ENCODE measurements at regions not wholly inside any gene's neighbourhood (a gene's known extent, or its start where the extent isn't known, plus 50 kb on each side); places are given as distances from the start of the nearest gene placed in this dataset.
A peak's percentile ranks its signal among the peaks of the same experiment; 100 is the strongest.

DNA sequence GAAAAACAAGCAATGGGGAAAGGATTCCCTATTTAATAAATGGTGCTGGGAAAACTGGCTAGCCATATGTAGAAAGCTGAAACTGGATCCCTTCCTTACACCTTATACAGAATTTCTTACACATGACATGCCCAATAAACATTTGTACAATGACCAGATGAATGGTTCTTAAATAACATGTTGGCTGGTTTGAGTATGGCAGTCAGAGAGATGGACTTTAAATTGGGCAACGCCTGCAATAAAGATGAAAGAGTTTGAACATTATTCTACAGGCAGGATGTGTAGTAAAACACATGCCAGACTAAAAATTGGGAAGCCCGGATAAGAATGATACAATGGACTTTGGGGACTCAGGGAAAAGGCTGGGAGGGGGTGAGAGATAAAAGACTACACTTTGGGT, 360.6 kb upstream of the KITLG start:
- TF ChIP-seq, protein P1, sequence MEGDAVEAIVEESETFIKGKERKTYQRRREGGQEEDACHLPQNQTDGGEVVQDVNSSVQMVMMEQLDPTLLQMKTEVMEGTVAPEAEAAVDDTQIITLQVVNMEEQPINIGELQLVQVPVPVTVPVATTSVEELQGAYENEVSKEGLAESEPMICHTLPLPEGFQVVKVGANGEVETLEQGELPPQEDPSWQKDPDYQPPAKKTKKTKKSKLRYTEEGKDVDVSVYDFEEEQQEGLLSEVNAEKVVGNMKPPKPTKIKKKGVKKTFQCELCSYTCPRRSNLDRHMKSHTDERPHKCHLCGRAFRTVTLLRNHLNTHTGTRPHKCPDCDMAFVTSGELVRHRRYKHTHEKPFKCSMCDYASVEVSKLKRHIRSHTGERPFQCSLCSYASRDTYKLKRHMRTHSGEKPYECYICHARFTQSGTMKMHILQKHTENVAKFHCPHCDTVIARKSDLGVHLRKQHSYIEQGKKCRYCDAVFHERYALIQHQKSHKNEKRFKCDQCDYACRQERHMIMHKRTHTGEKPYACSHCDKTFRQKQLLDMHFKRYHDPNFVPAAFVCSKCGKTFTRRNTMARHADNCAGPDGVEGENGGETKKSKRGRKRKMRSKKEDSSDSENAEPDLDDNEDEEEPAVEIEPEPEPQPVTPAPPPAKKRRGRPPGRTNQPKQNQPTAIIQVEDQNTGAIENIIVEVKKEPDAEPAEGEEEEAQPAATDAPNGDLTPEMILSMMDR (IDR thresholded peaks at IDR 0.05; ENCODE audit: unreplicated experiment in 3 of 3) = no peak
- Mint-ChIP-seq H3K4me1 (no peaks in the 10 kb centered on the region), H3K27ac (no peak overlapping the region), H3K9me3 (peaks cover 8% of the 10 kb centered on the region), H3K36me3 (ENCODE audit: low read depth) (no peaks in the 10 kb centered on the region), H3K27me3 (ENCODE audit: low read depth) (no peaks in the 10 kb centered on the region), H3K4me3 (no peak overlapping the region)

DNA sequence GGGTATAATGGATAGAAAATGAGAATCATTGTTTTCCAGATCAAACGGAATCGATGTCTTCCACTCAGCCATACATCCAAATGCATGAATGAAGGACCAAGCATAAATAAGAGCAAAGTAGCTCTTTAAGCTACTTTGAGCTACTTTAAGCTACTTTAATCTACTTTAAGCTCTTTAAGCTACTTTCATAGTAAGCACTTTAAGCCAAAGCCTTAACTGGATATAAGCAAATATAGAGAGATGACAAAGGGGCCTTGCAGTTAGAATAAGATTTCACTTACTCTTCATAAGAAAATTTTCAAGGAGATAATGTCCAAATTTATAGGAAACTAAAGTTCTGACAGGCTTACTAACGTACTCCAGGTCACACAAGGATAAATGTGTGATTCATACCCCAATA, 355.6 kb upstream of the KITLG start:
- no peaks in the 10 kb centered on the region for H3K36me3 Mint-ChIP-seq (ENCODE audit: low read depth)
- peak overlapping the region in 1 of 3 experiments; percentile 90 for H3K27ac Mint-ChIP-seq
- no peaks in the 10 kb centered on the region for H3K4me1 Mint-ChIP-seq
- H3K9me3 Mint-ChIP-seq = peaks cover 1% of the 10 kb centered on the region
- H3K4me3 Mint-ChIP-seq = no peak overlapping the region
- no peaks in the 10 kb centered on the region for H3K27me3 Mint-ChIP-seq (ENCODE audit: low read depth)
- TF ChIP-seq, protein P1 (IDR thresholded peaks at IDR 0.05; ENCODE audit: unreplicated experiment in 3 of 3) = no peak

DNA sequence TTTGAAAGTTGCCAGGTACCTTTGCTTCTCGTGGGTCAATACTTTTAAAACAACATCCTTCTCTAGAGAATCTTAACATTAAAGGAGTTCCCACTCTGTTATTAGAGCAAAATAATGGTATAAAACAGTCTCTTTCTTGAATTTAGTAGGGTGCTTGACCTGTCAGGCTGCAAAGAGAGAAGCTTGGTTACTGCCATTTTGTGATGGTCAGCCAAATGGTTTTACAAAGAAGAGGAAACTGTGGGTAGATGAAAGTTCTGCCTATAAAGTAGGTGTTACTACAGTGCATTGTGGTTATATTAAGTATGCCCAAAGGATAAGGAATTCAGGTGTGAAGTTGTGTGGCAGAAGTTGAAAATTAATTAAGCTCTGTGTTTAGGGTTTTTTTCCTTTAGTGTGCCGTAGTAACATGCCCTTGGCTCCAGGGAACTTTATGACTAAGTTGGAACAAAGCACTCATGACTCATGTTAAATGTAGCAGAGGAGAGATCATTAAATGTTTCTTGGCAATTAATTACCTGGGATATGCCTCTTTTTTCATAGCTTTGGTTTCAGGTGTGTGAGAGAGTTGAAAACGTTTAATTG, 354.0 kb upstream of the KITLG start:
- no peaks in the 10 kb centered on the region for H3K36me3 Mint-ChIP-seq (ENCODE audit: low read depth)
- no peaks in the 10 kb centered on the region for H3K4me1 Mint-ChIP-seq
- TF ChIP-seq, protein P1 (IDR thresholded peaks at IDR 0.05; ENCODE audit: unreplicated experiment in 3 of 3) = no peak
- no peak overlapping the region for H3K4me3 Mint-ChIP-seq
- H3K27ac Mint-ChIP-seq = peak overlapping the region; percentile 5 to 90 (median 32)
- H3K9me3 Mint-ChIP-seq = no peaks in the 10 kb centered on the region
- H3K27me3 Mint-ChIP-seq (ENCODE audit: low read depth) = no peaks in the 10 kb centered on the region

DNA sequence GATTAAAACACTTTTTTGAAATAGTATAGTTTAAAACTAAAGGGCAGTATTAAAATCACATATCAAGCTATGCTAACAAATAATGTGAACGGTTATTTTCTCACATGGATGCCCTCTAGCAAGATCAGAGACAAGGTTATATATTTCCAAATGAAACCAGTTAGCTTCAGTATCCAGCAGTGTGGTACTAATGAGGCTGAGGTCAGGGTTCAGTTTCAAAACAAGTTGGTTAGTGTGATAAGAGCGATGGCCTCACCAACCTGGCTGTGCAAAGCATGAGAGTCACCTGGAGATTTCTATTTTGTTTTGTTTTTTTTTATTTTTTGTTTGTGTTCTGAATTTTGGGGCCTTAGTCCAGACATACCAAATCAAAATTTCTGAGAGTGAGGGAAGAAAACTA, 352.2 kb upstream of the KITLG start:
- H3K4me1 Mint-ChIP-seq = no peaks in the 10 kb centered on the region
- peak overlapping the region; percentile 18 to 90 (median 65) for H3K27ac Mint-ChIP-seq
- TF ChIP-seq, protein P1 (IDR thresholded peaks at IDR 0.05; ENCODE audit: unreplicated experiment in 3 of 3) = no peak
- no peaks in the 10 kb centered on the region for H3K36me3 Mint-ChIP-seq (ENCODE audit: low read depth)
- no peaks in the 10 kb centered on the region for H3K27me3 Mint-ChIP-seq (ENCODE audit: low read depth)
- H3K4me3 Mint-ChIP-seq = no peak overlapping the region
- no peaks in the 10 kb centered on the region for H3K9me3 Mint-ChIP-seq

DNA sequence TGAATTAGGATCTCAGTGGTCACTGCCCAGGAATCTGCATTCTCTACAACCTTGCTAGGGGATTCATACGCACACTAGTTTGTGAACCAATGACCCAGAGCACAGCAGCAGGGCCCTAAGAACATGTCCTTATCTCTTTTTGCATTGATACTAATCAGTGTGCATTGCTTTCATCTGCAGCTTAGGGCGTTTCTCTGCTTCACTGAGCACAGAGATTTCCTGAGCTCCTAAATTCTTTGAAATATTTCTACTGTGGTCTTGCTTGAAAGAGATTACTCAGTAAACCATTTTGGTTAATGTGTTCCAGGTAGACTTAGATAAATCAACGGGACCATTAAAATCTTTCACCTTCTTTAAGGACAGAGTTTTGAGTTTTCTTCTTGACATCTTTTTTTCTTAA, 351.3 kb upstream of the KITLG start:
- Mint-ChIP-seq H3K27me3 (ENCODE audit: low read depth) (no peaks in the 10 kb centered on the region), H3K36me3 (ENCODE audit: low read depth) (no peaks in the 10 kb centered on the region), H3K9me3 (no peaks in the 10 kb centered on the region), H3K27ac (peak overlapping the region; percentile 32 to 90 (median 65)), H3K4me1 (no peaks in the 10 kb centered on the region), H3K4me3 (no peak overlapping the region)
- TF ChIP-seq, protein P1 (IDR thresholded peaks at IDR 0.05; ENCODE audit: unreplicated experiment in 3 of 3) = no peak

DNA sequence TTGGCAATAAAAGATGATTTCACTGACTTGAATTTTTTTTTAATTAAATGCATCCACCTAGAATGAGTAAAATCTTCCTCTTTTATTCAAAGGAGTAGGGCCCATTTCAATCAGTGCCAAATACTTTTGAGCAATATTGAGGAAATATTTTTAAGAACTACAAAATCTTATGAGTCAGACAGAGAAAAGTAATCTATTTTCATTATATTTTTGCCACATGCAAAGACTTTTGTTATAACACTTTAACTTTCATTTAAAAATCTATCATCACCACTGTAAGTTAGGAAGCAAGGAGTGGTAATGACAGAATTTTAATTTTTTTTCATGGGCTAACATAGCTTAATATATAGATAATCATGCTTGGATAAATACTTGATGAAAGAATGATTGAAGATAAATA, 345.2 kb upstream of the KITLG start:
- Mint-ChIP-seq H3K36me3 (ENCODE audit: low read depth) (no peaks in the 10 kb centered on the region), H3K4me1 (no peaks in the 10 kb centered on the region), H3K27ac (no peak overlapping the region), H3K27me3 (ENCODE audit: low read depth) (no peaks in the 10 kb centered on the region), H3K9me3 (peaks cover 2% of the 10 kb centered on the region), H3K4me3 (no peak overlapping the region)
- TF ChIP-seq, protein P1 (IDR thresholded peaks at IDR 0.05; ENCODE audit: unreplicated experiment in 3 of 3) = no peak
